ENCODE measurements at regions not wholly inside any gene's neighbourhood (a gene's known extent, or its start where the extent isn't known, plus 50 kb on each side); places are given as distances from the start of the nearest gene placed in this dataset.

DNA sequence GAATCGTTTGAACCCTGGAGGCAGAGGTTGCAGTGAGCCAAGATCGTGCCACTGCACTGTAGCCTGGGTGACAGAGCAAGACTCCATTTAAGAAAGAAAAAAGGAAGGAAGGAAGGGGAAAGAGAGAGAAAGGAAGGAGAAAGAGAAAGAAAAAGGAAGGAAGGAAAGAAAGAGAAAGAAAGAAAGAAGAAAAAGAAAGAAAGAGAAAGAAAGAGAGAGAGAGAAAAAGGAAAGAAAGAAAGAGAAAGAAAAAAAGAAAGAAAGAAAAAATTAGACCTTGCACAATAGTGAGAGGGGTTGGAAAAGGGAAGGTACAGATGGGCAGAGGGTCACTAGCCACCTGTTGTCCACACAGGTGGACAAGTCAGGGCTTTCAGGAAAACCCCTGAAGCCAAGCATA is 57.6 kb upstream of the RTL6 start:
- TF ChIP-seq EZH2 (IDR thresholded peaks at IDR 0.05) (no peak), POLR2AphosphoS5 (IDR thresholded peaks at IDR 0.05; ENCODE audit: borderline replicate concordance, low read depth, low read length) (no peak)
